Endothelial cell of umbilical vein (primary cell): ENCODE measurements at regions not wholly inside any gene's neighbourhood (a gene's known extent, or its start where the extent isn't known, plus 50 kb on each side); places are given as distances from the start of the nearest gene placed in this dataset.
"Not testable (repeated sequence)": the region's sequence is repeated elsewhere in the genome, so short reads cannot be mapped to it uniquely, and the experiment has no call there.

Source experiments
- BruUV-seq: library from RNA; stranded (reverse); fragments of 400-500 nt; replicated peaks from 2 replicates; lab custom pipeline; 2021; lab: Mats Ljungman, UMichigan
- CTCF ChIA-PET: fragments of 300-600, 350-600 bp; sonication (Branson Sonifier 250); formaldehyde crosslinking; loops from one replicate; lab custom pipeline; 2021; ENCODE audit warnings: antibody characterized with exemption, inconsistent platforms; lab: Charles Lee
- POLR2A ChIA-PET: fragments of 300-600, 350-600 bp; sonication (Branson Sonifier 250); formaldehyde crosslinking; loops from one replicate; lab custom pipeline; 2021; ENCODE audit warnings: antibody characterized with exemption, inconsistent platforms; lab: Charles Lee
- DNase-seq: peaks from one replicate; pipeline ENCODE4 v3.0.0-alpha.2; 2011; ENCODE audit warnings: low read depth, low spot score
- FAIRE-seq: peaks from 2 replicates; lab custom pipeline; 2011; peaks lifted over from hg19 to GRCh38; lab: Jason Lieb, UNC
- H2AFZ ChIP-seq: 2 replicates; pipeline ENCODE4 v1.6.0; 2012; ENCODE audit warnings: low read depth, low read length, control low read depth, inconsistent platforms
- H3K27ac ChIP-seq: 2 replicates; pipeline ENCODE4 v1.5.1; 2011; ENCODE audit warnings: low read depth, mild to moderate bottlenecking, control low read depth, low read length, moderate library complexity; ENCODE audit not compliant: insufficient read depth
- H3K27me3 ChIP-seq, 2 experiments: 2 replicates each; pipeline versions ENCODE4 v1.6.0 to v1.6.1; 2011; ENCODE audit warnings: low read length in 2 of 2, mixed read lengths in 1 of 2; ENCODE audit not compliant: control insufficient read depth in 2 of 2, insufficient read depth in 2 of 2
- H3K36me3 ChIP-seq, 2 experiments: 2 replicates in 1 of 2; 3 replicates in 1 of 2; pipeline ENCODE4 v1.5.1; 2011; ENCODE audit warnings: low read length in 2 of 2, mild to moderate bottlenecking in 1 of 2, moderate library complexity in 1 of 2; ENCODE audit not compliant: control insufficient read depth in 2 of 2, insufficient read depth in 2 of 2; ENCODE audit errors: extremely low read depth in 1 of 2
- H3K4me1 ChIP-seq: 3 replicates; pipeline ENCODE4 v1.5.1; 2011; ENCODE audit warnings: mild to moderate bottlenecking, low read length; ENCODE audit not compliant: control insufficient read depth, insufficient read depth; ENCODE audit errors: extremely low read depth
- H3K4me2 ChIP-seq: 2 replicates; pipeline ENCODE4 v1.6.1; 2011; ENCODE audit warnings: low read length, control low read depth, mixed read lengths; ENCODE audit not compliant: insufficient read depth
- H3K4me3 ChIP-seq, 3 experiments: fragments of 200-600 bp in 1 of 3; sonication (generic), shearing (Covaris generic) in 1 of 3; replicated peaks in 1 of 3; 2 replicates each; pipeline ENCODE4 v1.5.1; 2011 to 2016; ENCODE audit warnings: control low read depth in 3 of 3, low read length in 3 of 3, mild to moderate bottlenecking in 2 of 3, inconsistent platforms in 1 of 3, low read depth in 1 of 3, moderate library complexity in 1 of 3; ENCODE audit not compliant: insufficient read depth in 1 of 3
- H3K79me2 ChIP-seq: 2 replicates; pipeline ENCODE4 v1.6.0; 2012; ENCODE audit warnings: low read length, inconsistent platforms; ENCODE audit not compliant: control insufficient read depth, insufficient read depth
- H3K9ac ChIP-seq: replicated peaks from 2 replicates; pipeline ENCODE3; 2011; ENCODE audit warnings: low read length, control low read depth; ENCODE audit not compliant: insufficient read depth; ENCODE audit errors: extremely low read depth
- H3K9me1 ChIP-seq: replicated peaks from 3 replicates; pipeline ENCODE4 v1.6.0; 2011; ENCODE audit warnings: mild to moderate bottlenecking, low read length; ENCODE audit not compliant: control insufficient read depth, insufficient read depth; ENCODE audit errors: extremely low read depth
- H3K9me3 ChIP-seq: replicated peaks from 2 replicates; pipeline ENCODE4 v1.5.1; 2012; ENCODE audit warnings: low read length, inconsistent platforms; ENCODE audit not compliant: control insufficient read depth, insufficient read depth
- H4K20me1 ChIP-seq: replicated peaks from 2 replicates; pipeline ENCODE3; 2011; ENCODE audit warnings: mild to moderate bottlenecking, low read length; ENCODE audit not compliant: control insufficient read depth, insufficient read depth; ENCODE audit errors: extremely low read depth
- CTCF ChIP-seq, 2 donors: IDR thresholded peaks; 1 replicate in 1 of 2; 2 replicates in 1 of 2; pipeline ENCODE4 v1.5.1; 2011; ENCODE audit warnings: low read length in 2 of 2, mild to moderate bottlenecking in 2 of 2, moderate library complexity in 2 of 2, control low read depth in 1 of 2, inconsistent platforms in 1 of 2, low read depth in 1 of 2; ENCODE audit not compliant: insufficient read depth in 1 of 2; ENCODE audit errors: extremely low read depth in 1 of 2
- EZH2 ChIP-seq: IDR thresholded peaks from 2 replicates; pipeline ENCODE4 v1.6.1; 2012; ENCODE audit warnings: borderline replicate concordance, low read depth, mild to moderate bottlenecking, moderate library complexity, low read length, inconsistent platforms; ENCODE audit not compliant: severe bottlenecking
- FOS ChIP-seq: IDR thresholded peaks from 2 replicates; pipeline ENCODE4 v1.6.1; 2011; ENCODE audit warnings: mild to moderate bottlenecking, low read length, moderate library complexity, borderline replicate concordance; ENCODE audit not compliant: insufficient read depth
- GATA2 ChIP-seq: IDR thresholded peaks from 2 replicates; pipeline ENCODE4 v1.7.0; 2011; ENCODE audit warnings: low read depth, mild to moderate bottlenecking, moderate library complexity, mixed read lengths, low read length; ENCODE audit not compliant: insufficient read length, insufficient read depth
- JUN ChIP-seq: IDR thresholded peaks from 2 replicates; pipeline ENCODE4 v1.6.1; 2011; ENCODE audit warnings: borderline replicate concordance, low read depth; ENCODE audit not compliant: insufficient read length, insufficient read depth
- MYC ChIP-seq: IDR thresholded peaks from one replicate; pipeline ENCODE4 v1.6.1; 2011; ENCODE audit warnings: mild to moderate bottlenecking, low read depth, low read length
- POLR2A ChIP-seq: IDR thresholded peaks from 2 replicates; pipeline ENCODE4 v1.6.1; 2012; ENCODE audit warnings: low read depth, mild to moderate bottlenecking, control low read depth, low read length
- POLR2AphosphoS5 ChIP-seq: IDR thresholded peaks from 2 replicates; pipeline ENCODE4 v1.6.1; 2012; ENCODE audit warnings: low read depth, mild to moderate bottlenecking, control low read depth, low read length, moderate library complexity; ENCODE audit not compliant: insufficient read depth
- dilution Hi-C: fragments of 300-500 bp; cut with MboI; formaldehyde crosslinking; loops from one replicate; pipeline ENCODE4 v1.15.0; 2019; ENCODE audit warnings: low sequenced_read_pairs; ENCODE audit not compliant: extremely low pct_ligation_motif_present
- intact Hi-C: fragments of 100-400 bp; cut with micrococcal nuclease; formaldehyde crosslinking; loops from one replicate; pipeline ENCODE4 v1.10.0; 2022
- TF ChIP-seq, protein P1 (sequence below): IDR thresholded peaks from 2 replicates; pipeline ENCODE4 v1.6.1; 2011; ENCODE audit not compliant: insufficient read depth, insufficient read length

GRCh38 chr17:30605523-30605922, 128.3 kb downstream of the GOSR1 start:
- BruUV-seq: no TSS peak
- no peak for FAIRE-seq
- dilution Hi-C loops (no loop called here), intact Hi-C loops (no loop called here)
- peaks cover 33% of the 10 kb centered on the region for H3K79me2 ChIP-seq
- POLR2A ChIA-PET: no interaction called here
- H4K20me1 ChIP-seq: no peaks in the 10 kb centered on the region
- H3K9me1 ChIP-seq: no peaks in the 10 kb centered on the region
- H3K9ac ChIP-seq: no peak overlapping the region
- DNase-seq: no peak
- peaks cover 5% of the 10 kb centered on the region for H3K4me1 ChIP-seq
- no peaks in the 10 kb centered on the region for H3K9me3 ChIP-seq
- no peaks in the 10 kb centered on the region for H3K27me3 ChIP-seq
- H3K4me2 ChIP-seq: no peak overlapping the region
- H3K4me3 ChIP-seq: no peak overlapping the region
- CTCF ChIA-PET: no interaction called here
- no peaks in the 10 kb centered on the region for H3K36me3 ChIP-seq
- TF ChIP-seq GATA2 (no peak), POLR2A (no peak)
- H2AFZ ChIP-seq: no peak overlapping the region
- H3K27ac ChIP-seq: no peak overlapping the region

- Histone ChIP-seq H2AFZ (no peak overlapping the region), H3K4me3 (no peak overlapping the region), H3K27ac (no peak overlapping the region), H4K20me1 (no peaks in the 10 kb centered on the region), H3K9ac (no peak overlapping the region), H3K9me1 (no peaks in the 10 kb centered on the region), H3K4me2 (no peak overlapping the region), H3K79me2 (peaks cover 33% of the 10 kb centered on the region), H3K4me1 (peaks cover 5% of the 10 kb centered on the region), H3K27me3 (no peaks in the 10 kb centered on the region), H3K9me3 (no peaks in the 10 kb centered on the region), H3K36me3 (no peaks in the 10 kb centered on the region)
- FAIRE-seq (no peak), DNase-seq (no peak)
- intact Hi-C loops: no loop called here
- ChIA-PET CTCF (no interaction called here), POLR2A (no interaction called here)
- TF ChIP-seq CTCF (IDR thresholded peaks at IDR 0.05; ENCODE audit: extremely low read depth in 1 of 2, insufficient read depth in 1 of 2, low read depth in 1 of 2, low read length in 2 of 2) (no peak), EZH2 (no peak), JUN (no peak), FOS (no peak), MYC (no peak), GATA2 (no peak), POLR2AphosphoS5 (no peak), POLR2A (no peak)
- TF ChIP-seq, protein P1, sequence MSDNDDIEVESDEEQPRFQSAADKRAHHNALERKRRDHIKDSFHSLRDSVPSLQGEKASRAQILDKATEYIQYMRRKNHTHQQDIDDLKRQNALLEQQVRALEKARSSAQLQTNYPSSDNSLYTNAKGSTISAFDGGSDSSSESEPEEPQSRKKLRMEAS: no peak
- BruUV-seq: no TSS peak
- dilution Hi-C loops: no loop called here
Measured at GRCh38 chr17:30605027-30605426, 127.8 kb downstream of the GOSR1 start.

GRCh38 chr17:30602396-30602795, 125.2 kb downstream of the GOSR1 start:
- H3K9me3 ChIP-seq, H4K20me1 ChIP-seq, H3K9ac ChIP-seq, DNase-seq, FAIRE-seq, H3K27ac ChIP-seq, H3K9me1 ChIP-seq, H3K36me3 ChIP-seq, H3K4me2 ChIP-seq, CTCF ChIA-PET, H2AFZ ChIP-seq, H3K4me1 ChIP-seq, H3K27me3 ChIP-seq, BruUV-seq, dilution Hi-C loops: not testable (repeated sequence)
- H3K4me3 ChIP-seq: peak overlapping the region in 1 of 3 experiments; percentile 43
- H3K79me2 ChIP-seq: peaks cover 31% of the 10 kb centered on the region
- POLR2A ChIA-PET: interaction anchor here (0.7 kb wide), 1 partner anchor 11 kb away, joined by 5 read pairs; no protein-coding TSS in a partner anchor
- intact Hi-C loops: loop anchor here (5.0 kb wide), 1 partner anchor 115 kb away; no protein-coding TSS in a partner anchor
